ENCODE measurements at regions not wholly inside any gene's neighbourhood (a gene's known extent, or its start where the extent isn't known, plus 50 kb on each side); places are given as distances from the start of the nearest gene placed in this dataset.

DNA sequence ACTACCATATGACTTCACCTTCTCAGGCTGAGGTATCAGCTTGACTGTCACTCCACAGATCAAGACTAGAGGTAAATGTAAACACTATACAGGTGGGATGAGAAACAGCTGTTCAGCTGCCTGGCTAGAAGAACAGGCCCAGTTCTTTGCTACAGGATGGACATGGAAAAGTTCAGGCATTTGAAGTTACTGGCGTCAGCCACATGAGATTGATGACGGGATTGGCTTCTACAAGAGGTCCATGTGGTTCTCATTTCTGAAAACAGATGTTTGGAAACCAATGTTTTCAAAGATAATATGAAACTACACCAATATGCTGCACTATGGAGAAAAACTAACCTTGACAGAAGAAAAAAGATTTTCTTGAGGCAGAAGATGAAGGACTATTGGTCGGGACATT, 324.1 kb downstream of the CDH10 start:
- TF ChIP-seq CTCF (conservative IDR thresholded peaks at IDR 0.05 in 1 of 2, IDR thresholded peaks at IDR 0.05 in 1 of 2; ENCODE audit: extremely low read depth in 1 of 2, insufficient read depth in 1 of 2, low read depth in 1 of 2, low read length in 2 of 2) (no peak), EZH2 (IDR thresholded peaks at IDR 0.05; ENCODE audit: borderline replicate concordance, low read length) (no peak)

Data from mammary epithelial cell (primary cell).